B cell (primary cell): ENCODE measurements at regions not wholly inside any gene's neighbourhood (a gene's known extent, or its start where the extent isn't known, plus 50 kb on each side); places are given as distances from the start of the nearest gene placed in this dataset.

Source experiments
- ATAC-seq: fragments of 200-7000 bp; cut with Tn5 transposase; one replicate; pipeline ENCODE4 v1.10.0; 2021; ENCODE audit warnings: low read depth, mild to moderate bottlenecking, moderate number of reproducible peaks, moderate library complexity
- CTCF ChIA-PET: fragments of 350-600 bp; sonication (Branson Sonifier 250); formaldehyde crosslinking; loops from one replicate; lab custom pipeline; 2021; ENCODE audit warnings: antibody characterized with exemption, inconsistent platforms; lab: Charles Lee
- POLR2A ChIA-PET: fragments of 350-600 bp; sonication (Branson Sonifier 250); formaldehyde crosslinking; loops from one replicate; lab custom pipeline; 2021; ENCODE audit warnings: antibody characterized with exemption; lab: Charles Lee
- DNase-seq: peaks from one replicate; pipeline ENCODE4 v3.0.0; 2013
- H2AFZ ChIP-seq: 2 replicates; pipeline ENCODE4 v1.6.1; 2012; ENCODE audit warnings: mild to moderate bottlenecking, low read depth, low read length; ENCODE audit not compliant: insufficient read depth, poor library complexity, severe bottlenecking
- H3K27ac ChIP-seq, 2 donors: 1 replicate in 1 of 2; 2 replicates in 1 of 2; pipeline ENCODE4 v1.5.1; 2012 to 2013; ENCODE audit warnings: low read length in 2 of 2, mild to moderate bottlenecking in 2 of 2, moderate library complexity in 1 of 2
- H3K27me3 ChIP-seq, 4 experiments: fragments of 200-600 bp in 1 of 4; sonication (generic) in 1 of 4; replicated peaks in 1 of 4; 1 replicate in 2 of 4; 2 replicates in 2 of 4; pipeline versions ENCODE4 v1.6.1 to v1.7.0; 2013 to 2016; ENCODE audit warnings: low read length in 3 of 4, mild to moderate bottlenecking in 2 of 4, mixed read lengths in 1 of 4, moderate library complexity in 1 of 4; ENCODE audit not compliant: insufficient read depth in 4 of 4, control insufficient read depth in 3 of 4; ENCODE audit errors: control extremely low read depth in 1 of 4
- H3K36me3 ChIP-seq, 2 experiments: replicated peaks in 1 of 2; 1 replicate in 1 of 2; 2 replicates in 1 of 2; pipeline versions ENCODE4 v1.6.1 to v1.7.1; 2013; ENCODE audit warnings: low read length in 1 of 2; ENCODE audit not compliant: insufficient read depth in 2 of 2, control insufficient read depth in 1 of 2; ENCODE audit errors: control extremely low read depth in 1 of 2, extremely low read depth in 1 of 2
- H3K4me1 ChIP-seq, 2 donors: fragments of 200-600 bp in 1 of 2; sonication (generic) in 1 of 2; 1 replicate in 1 of 2; 2 replicates in 1 of 2; pipeline versions ENCODE4 v1.5.1 to v1.6.1; 2013 to 2017; ENCODE audit warnings: low read length in 2 of 2; ENCODE audit not compliant: control insufficient read depth in 2 of 2, insufficient read depth in 2 of 2
- H3K4me2 ChIP-seq: replicated peaks from 2 replicates; pipeline ENCODE3; 2012; ENCODE audit warnings: mild to moderate bottlenecking, low read depth, low read length; ENCODE audit not compliant: poor library complexity, severe bottlenecking
- H3K4me3 ChIP-seq, 5 experiments: fragments of 200-600 bp in 1 of 5; sonication (generic) in 1 of 5; 1 replicate in 3 of 5; 2 replicates in 2 of 5; pipeline versions ENCODE4 v1.5.1 to v1.7.0; 2011 to 2016; ENCODE audit warnings: low read length in 4 of 5, mild to moderate bottlenecking in 4 of 5, low read depth in 2 of 5, control low read depth in 1 of 5, moderate library complexity in 1 of 5; ENCODE audit not compliant: insufficient read depth in 1 of 5; ENCODE audit errors: control extremely low read depth in 1 of 5, extremely low read depth in 1 of 5
- H3K79me2 ChIP-seq: fragments of 200-600 bp; sonication (generic); one replicate; pipeline ENCODE4 v1.6.0; 2016; ENCODE audit warnings: low read length; ENCODE audit not compliant: control insufficient read depth, insufficient read depth
- H3K9ac ChIP-seq: fragments of 200-600 bp; sonication (generic); 2 replicates; pipeline ENCODE4 v1.6.1; 2017; ENCODE audit warnings: mild to moderate bottlenecking, low read length, moderate library complexity
- H3K9me3 ChIP-seq, 3 donors: one replicate each; pipeline versions ENCODE4 v1.6.1 to v1.7.1; 2013; ENCODE audit warnings: low read length in 2 of 3; ENCODE audit not compliant: control insufficient read depth in 2 of 3, insufficient read depth in 1 of 3; ENCODE audit errors: control extremely low read depth in 1 of 3
- H4K20me1 ChIP-seq: 2 replicates; pipeline ENCODE4 v1.6.0; 2012; ENCODE audit warnings: mild to moderate bottlenecking, low read length; ENCODE audit not compliant: insufficient read depth, control insufficient read depth, poor library complexity, severe bottlenecking
- H3K27ac Mint-ChIP-seq: one replicate; pipeline ENCODE4 v1.8.0; 2021; ENCODE audit warnings: mixed read lengths
- H3K27me3 Mint-ChIP-seq: one replicate; pipeline ENCODE4 v1.8.0; 2021; ENCODE audit warnings: mixed read lengths
- H3K4me1 Mint-ChIP-seq: one replicate; pipeline ENCODE4 v1.8.0; 2021; ENCODE audit warnings: mixed read lengths
- H3K4me3 Mint-ChIP-seq: one replicate; pipeline ENCODE4 v1.8.0; 2021; ENCODE audit warnings: mixed read lengths
- H3K9me3 Mint-ChIP-seq: one replicate; pipeline ENCODE4 v1.8.0; 2022; ENCODE audit warnings: mixed read lengths; ENCODE audit not compliant: insufficient read depth
- EZH2 ChIP-seq: IDR thresholded peaks from 2 replicates; pipeline ENCODE4 v1.6.1; 2012; ENCODE audit warnings: borderline replicate concordance, low read depth, mild to moderate bottlenecking, moderate library complexity, low read length; ENCODE audit not compliant: insufficient read depth, poor library complexity, severe bottlenecking
- WGBS: methylation state at CpG from one replicate; pipeline ENCODE4 v1.1.5; 2013; ENCODE audit warnings: missing lambda C conversion rate; ENCODE audit not compliant: insufficient coverage; 5-methylcytosine and 5-hydroxymethylcytosine counted together
- intact Hi-C: fragments of 100-400 bp; cut with micrococcal nuclease; formaldehyde crosslinking; loops from one replicate; pipeline ENCODE4 v1.10.0; 2022
- TF ChIP-seq, protein P1 (sequence below): fragments of 200-600 bp; IDR thresholded peaks from one replicate; pipeline ENCODE4 v1.8.0; 2022; ENCODE audit warnings: antibody characterized with exemption, mild to moderate bottlenecking

DNA sequence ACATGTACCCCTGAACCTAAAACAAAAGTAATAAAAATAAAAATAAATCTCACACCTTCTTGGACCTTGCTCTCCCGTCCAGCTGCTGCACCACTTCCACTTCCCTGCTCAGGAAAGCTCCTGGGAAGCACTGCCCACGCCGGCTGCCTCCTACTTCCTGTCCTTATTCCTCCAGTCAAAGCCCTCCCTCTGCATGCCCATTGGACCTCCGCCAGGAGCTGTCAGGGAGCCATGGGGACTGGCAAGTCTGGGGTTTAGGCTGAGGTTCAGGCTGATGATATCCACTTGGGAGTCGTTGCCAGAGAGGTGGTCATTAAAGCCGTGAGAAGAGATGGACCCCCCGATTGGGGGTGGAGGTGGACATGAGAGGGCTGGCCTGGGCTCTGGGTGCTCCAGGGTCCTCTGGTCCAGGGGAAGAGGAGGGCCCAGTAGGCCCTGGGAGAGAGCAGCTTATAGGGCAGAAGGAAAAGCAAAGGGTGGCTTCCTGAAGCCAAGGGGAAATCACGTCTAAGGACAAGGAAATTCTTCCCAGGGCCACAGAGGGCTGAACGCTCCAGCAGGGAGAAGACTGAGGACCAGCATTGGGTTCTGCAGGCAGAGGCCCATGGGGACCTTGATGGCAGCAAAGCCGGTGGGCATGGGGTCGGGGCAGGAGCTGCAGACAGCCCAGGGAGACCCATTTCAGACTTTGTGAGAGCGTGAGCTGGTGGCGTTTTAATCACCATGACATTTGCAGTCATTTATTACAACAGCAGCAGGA, 78.7 kb downstream of the FZD10 start:
- Mint-ChIP-seq H3K4me3 (no peak overlapping the region), H3K27me3 (no peaks in the 10 kb centered on the region), H3K9me3 (peaks cover 3% of the 10 kb centered on the region), H3K4me1 (no peaks in the 10 kb centered on the region), H3K27ac (no peak overlapping the region)
- Histone ChIP-seq H3K36me3 (no peaks in the 10 kb centered on the region), H3K4me3 (no peak overlapping the region), H3K4me1 (no peaks in the 10 kb centered on the region), H3K27ac (no peak overlapping the region), H3K79me2 (no peaks in the 10 kb centered on the region), H3K27me3 (no peaks in the 10 kb centered on the region), H2AFZ (no peak overlapping the region), H3K4me2 (no peak overlapping the region), H4K20me1 (no peaks in the 10 kb centered on the region), H3K9ac (no peak overlapping the region), H3K9me3 (peaks cover 0 to 11% (median 0%) of the 10 kb centered on the region in 3 donors)
- POLR2A ChIA-PET = no interaction called here
- DNase-seq (no peak), ATAC-seq (no peak)
- WGBS = 80% methylated on average over 11 of the region's 13 CpGs
- CTCF ChIA-PET = no interaction called here
- intact Hi-C loops = no loop called here
- TF ChIP-seq EZH2 = no peak
- TF ChIP-seq, protein P1, sequence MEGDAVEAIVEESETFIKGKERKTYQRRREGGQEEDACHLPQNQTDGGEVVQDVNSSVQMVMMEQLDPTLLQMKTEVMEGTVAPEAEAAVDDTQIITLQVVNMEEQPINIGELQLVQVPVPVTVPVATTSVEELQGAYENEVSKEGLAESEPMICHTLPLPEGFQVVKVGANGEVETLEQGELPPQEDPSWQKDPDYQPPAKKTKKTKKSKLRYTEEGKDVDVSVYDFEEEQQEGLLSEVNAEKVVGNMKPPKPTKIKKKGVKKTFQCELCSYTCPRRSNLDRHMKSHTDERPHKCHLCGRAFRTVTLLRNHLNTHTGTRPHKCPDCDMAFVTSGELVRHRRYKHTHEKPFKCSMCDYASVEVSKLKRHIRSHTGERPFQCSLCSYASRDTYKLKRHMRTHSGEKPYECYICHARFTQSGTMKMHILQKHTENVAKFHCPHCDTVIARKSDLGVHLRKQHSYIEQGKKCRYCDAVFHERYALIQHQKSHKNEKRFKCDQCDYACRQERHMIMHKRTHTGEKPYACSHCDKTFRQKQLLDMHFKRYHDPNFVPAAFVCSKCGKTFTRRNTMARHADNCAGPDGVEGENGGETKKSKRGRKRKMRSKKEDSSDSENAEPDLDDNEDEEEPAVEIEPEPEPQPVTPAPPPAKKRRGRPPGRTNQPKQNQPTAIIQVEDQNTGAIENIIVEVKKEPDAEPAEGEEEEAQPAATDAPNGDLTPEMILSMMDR = no peak

DNA sequence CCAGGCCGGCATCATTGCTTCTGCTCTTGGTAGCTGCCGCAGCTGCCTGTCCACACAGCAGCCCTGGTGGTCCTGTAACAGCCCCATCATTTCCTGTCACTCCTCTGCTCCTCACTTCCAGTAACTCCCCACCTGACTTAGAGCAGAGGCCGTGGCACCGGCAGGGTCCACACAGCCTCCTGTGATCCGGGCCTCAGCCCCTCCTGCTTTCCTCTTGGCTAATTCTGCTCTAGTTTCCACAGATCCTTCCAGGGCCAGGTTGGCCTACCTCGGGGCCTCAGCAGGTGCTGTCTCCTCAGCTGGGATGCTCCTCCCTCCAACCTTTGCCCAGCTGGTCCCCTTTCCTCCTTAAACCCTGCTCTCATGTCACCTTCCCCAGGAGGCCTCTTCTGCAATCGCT, 80.2 kb downstream of the FZD10 start:
- no peak overlapping the region for H3K4me3 ChIP-seq
- 81% methylated on average over 7 of the region's 7 CpGs for WGBS
- H3K27me3 ChIP-seq = no peaks in the 10 kb centered on the region
- intact Hi-C loops = no loop called here
- H3K36me3 ChIP-seq = no peaks in the 10 kb centered on the region
- H3K9ac ChIP-seq = no peak overlapping the region
- H3K79me2 ChIP-seq = no peaks in the 10 kb centered on the region
- POLR2A ChIA-PET = no interaction called here
- H3K4me3 Mint-ChIP-seq = no peak overlapping the region
- H3K4me1 Mint-ChIP-seq = no peaks in the 10 kb centered on the region
- H3K9me3 ChIP-seq = peaks cover 0 to 11% (median 0%) of the 10 kb centered on the region in 3 donors
- no peaks in the 10 kb centered on the region for H3K27me3 Mint-ChIP-seq
- H4K20me1 ChIP-seq = no peaks in the 10 kb centered on the region
- H3K9me3 Mint-ChIP-seq = peaks cover 6% of the 10 kb centered on the region
- TF ChIP-seq EZH2 = no peak
- TF ChIP-seq, protein P1 = no peak
- H3K27ac Mint-ChIP-seq = no peak overlapping the region
- H3K4me1 ChIP-seq = no peaks in the 10 kb centered on the region
- H3K27ac ChIP-seq = no peak overlapping the region
- DNase-seq (no peak), ATAC-seq (no peak)
- CTCF ChIA-PET = no interaction called here
- H3K4me2 ChIP-seq = no peak overlapping the region
- no peak overlapping the region for H2AFZ ChIP-seq
